ENCODE measurements at regions not wholly inside any gene's neighbourhood (a gene's known extent, or its start where the extent isn't known, plus 50 kb on each side); places are given as distances from the start of the nearest gene placed in this dataset.

DNA sequence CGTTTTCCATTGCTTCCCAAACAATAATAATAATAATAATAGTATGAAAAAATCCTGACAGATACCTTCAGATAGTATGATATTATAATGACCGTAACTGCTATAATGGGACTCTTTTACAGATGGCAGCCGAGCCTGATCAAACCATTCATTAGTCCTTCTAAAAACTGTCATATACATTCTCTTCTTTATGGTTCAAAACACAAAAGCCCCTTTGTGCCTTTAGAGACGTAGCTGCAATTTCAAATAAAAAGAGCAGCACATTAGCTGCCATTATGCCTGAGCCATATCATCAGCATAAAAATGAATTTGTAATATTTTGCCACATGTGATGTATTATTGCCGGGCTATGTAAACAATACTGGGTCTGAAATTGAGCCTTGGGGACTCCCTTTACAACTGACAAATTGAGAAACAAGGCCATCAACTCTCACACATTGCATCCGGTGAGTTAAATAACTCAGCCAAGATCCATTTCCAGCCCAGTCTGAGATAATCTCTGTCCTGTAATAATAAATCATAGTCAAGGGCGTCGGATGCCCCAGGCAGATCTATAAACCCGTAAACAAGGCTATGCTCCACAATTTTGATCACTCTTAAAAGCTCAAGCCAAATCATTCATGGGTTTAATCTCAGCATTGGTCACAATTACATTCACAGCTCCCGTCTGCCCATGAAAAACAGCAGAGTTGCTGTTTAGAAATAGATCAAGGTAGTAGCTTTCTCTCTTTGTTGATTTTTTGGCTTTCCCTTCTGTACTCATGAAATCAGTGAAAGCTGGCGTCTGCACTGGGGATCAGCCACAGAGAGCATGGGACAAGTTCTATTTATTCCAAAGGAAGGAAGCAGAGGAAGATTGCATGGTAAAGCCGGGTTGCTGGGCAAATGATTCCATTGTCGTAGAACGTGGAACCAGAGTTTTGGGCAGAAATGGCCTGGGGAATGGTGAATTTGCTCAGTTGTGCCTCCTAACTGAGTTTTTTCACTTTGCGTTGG is 150.1 kb upstream of the BMPER start:
- Histone ChIP-seq H3K27me3 (no peaks in the 10 kb centered on the region), H3K36me3 (no peaks in the 10 kb centered on the region), H3K4me3 (no peak overlapping the region), H3K4me1 (peaks cover 0 to 12% (median 9%) of the 10 kb centered on the region in 4 donors), H3K9me3 (no peaks in the 10 kb centered on the region), H3K27ac (peak overlapping the region in 1 of 4 donors; percentile 13)
- whole genome bisulfite sequencing, 2 donors = 65 to 71% methylated on average over 15 of the region's 15 CpGs
- no peak for ATAC-seq (ENCODE audit: low FRiP score in 2 of 2)
- TF ChIP-seq POLR2AphosphoS5 (IDR thresholded peaks at IDR 0.05) (no peak), EP300 (IDR thresholded peaks at IDR 0.05) (no peak), POLR2A (IDR thresholded peaks at IDR 0.05) (no peak)
- TF ChIP-seq, protein P1, sequence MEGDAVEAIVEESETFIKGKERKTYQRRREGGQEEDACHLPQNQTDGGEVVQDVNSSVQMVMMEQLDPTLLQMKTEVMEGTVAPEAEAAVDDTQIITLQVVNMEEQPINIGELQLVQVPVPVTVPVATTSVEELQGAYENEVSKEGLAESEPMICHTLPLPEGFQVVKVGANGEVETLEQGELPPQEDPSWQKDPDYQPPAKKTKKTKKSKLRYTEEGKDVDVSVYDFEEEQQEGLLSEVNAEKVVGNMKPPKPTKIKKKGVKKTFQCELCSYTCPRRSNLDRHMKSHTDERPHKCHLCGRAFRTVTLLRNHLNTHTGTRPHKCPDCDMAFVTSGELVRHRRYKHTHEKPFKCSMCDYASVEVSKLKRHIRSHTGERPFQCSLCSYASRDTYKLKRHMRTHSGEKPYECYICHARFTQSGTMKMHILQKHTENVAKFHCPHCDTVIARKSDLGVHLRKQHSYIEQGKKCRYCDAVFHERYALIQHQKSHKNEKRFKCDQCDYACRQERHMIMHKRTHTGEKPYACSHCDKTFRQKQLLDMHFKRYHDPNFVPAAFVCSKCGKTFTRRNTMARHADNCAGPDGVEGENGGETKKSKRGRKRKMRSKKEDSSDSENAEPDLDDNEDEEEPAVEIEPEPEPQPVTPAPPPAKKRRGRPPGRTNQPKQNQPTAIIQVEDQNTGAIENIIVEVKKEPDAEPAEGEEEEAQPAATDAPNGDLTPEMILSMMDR (IDR thresholded peaks at IDR 0.05) = no peak
- no peak for DNase-seq

DNA sequence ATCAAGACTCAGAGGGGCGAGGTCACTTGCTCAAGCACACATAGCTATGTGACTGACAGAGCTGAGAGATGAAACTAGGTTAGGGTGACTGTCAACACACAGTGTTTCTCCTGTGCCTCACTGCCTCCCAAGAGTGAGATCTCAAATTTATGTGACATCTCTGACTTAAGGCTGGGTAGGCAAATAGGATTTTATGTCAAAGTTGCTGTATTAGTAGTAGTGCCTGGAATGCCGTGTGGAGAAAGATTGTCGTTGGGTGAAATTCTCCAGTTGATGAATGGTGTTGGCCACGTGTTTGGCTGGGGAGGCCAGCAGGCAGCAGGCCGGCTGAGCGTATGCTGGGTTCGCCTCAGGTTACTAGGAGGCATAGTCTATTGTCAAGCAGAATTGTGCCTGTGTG is 148.3 kb upstream of the BMPER start:
- DNase-seq = peak in 1 of 2 donors; percentile 40
- H3K4me1 ChIP-seq = peaks cover 0 to 12% (median 9%) of the 10 kb centered on the region in 4 donors
- peak in 1 of 2 donors; percentile 19 for ATAC-seq (ENCODE audit: low FRiP score in 2 of 2)
- no peaks in the 10 kb centered on the region for H3K9me3 ChIP-seq
- TF ChIP-seq EP300 (IDR thresholded peaks at IDR 0.05) (no peak), POLR2AphosphoS5 (IDR thresholded peaks at IDR 0.05) (peak in 1 of 2 donors; percentile 6)
- no peak overlapping the region for H3K27ac ChIP-seq
- 86 to 89% methylated on average over 7 of the region's 7 CpGs for WGBS, 2 donors
- H3K27me3 ChIP-seq = no peaks in the 10 kb centered on the region
- H3K36me3 ChIP-seq = no peaks in the 10 kb centered on the region
- no peak overlapping the region for H3K4me3 ChIP-seq

DNA sequence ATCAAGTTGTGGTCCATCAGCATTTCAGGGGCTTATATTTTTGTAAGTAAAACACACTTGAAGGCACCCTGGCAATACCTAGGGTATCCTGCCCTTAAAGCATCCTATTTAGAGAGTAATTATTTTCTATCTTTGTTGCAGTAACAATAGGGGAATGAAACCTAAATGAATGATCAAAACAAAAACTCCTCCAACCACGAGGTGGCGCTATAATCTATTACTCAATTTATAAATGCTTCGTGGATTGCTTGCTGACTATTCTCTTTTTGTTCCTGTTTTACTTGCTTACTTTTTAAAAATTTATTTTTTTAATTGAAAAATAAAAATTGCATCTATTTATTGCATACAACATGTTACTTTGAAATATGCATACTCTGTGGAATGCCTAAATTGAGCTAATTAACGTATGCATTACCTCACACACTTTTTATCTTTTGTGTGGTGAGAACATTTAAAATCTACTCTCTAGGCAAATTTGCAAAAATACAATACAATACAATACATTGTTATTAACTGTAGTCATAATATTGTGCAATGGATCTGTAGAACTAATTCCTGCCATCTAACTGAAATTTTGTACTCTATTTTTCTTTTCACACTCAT is 147.7 kb upstream of the BMPER start:
- H3K9me3 ChIP-seq = no peaks in the 10 kb centered on the region
- H3K27me3 ChIP-seq = no peaks in the 10 kb centered on the region
- no peaks in the 10 kb centered on the region for H3K36me3 ChIP-seq
- no peak for TF ChIP-seq POLR2A (IDR thresholded peaks at IDR 0.05)
- TF ChIP-seq, protein P1 (IDR thresholded peaks at IDR 0.05) = peak; percentile 36 to 60 (median 46)
- TF ChIP-seq EP300 (IDR thresholded peaks at IDR 0.05) = no peak
- no peak for TF ChIP-seq POLR2AphosphoS5 (IDR thresholded peaks at IDR 0.05)
- ATAC-seq (ENCODE audit: low FRiP score in 2 of 2) (peak in 1 of 2 donors; percentile 57), DNase-seq (no peak)
- no peak overlapping the region for H3K4me3 ChIP-seq
- no peak overlapping the region for H3K27ac ChIP-seq
- WGBS, 2 donors = 24 to 32% methylated on average over 4 of the region's 4 CpGs
- H3K4me1 ChIP-seq = peaks cover 0 to 12% (median 9%) of the 10 kb centered on the region in 4 donors

DNA sequence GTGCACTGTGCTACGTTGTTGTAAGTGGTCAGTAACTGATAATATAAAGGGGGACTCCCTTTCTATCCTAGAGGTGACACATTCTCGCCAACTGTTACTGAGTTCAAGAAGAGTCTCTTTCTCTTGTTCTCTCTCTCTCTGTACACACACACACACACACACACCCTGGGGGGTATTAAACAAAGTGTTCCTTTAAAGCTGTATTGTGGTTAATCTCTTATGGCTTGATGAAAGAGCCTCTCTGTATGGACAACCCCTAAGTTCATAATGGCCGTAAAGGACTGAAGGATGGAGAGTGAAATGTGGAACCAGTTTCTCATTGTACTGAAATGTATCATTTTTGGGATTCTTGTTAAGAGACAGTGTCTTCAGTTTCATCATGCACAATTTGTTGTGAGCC is 145.2 kb upstream of the BMPER start:
- WGBS, 2 donors = 82 to 94% methylated on average over 3 of the region's 3 CpGs
- Histone ChIP-seq H3K36me3 (no peaks in the 10 kb centered on the region), H3K4me1 (peaks cover 2 to 12% (median 5%) of the 10 kb centered on the region in 4 donors), H3K27me3 (no peaks in the 10 kb centered on the region), H3K4me3 (no peak overlapping the region), H3K27ac (no peak overlapping the region), H3K9me3 (no peaks in the 10 kb centered on the region)
- no peak for ATAC-seq (ENCODE audit: low FRiP score in 2 of 2)
- TF ChIP-seq POLR2AphosphoS5 (IDR thresholded peaks at IDR 0.05) = no peak
- TF ChIP-seq POLR2A (IDR thresholded peaks at IDR 0.05) = no peak
- TF ChIP-seq, protein P1 (IDR thresholded peaks at IDR 0.05) = no peak
- TF ChIP-seq EP300 (IDR thresholded peaks at IDR 0.05) = no peak
- DNase-seq = no peak

DNA sequence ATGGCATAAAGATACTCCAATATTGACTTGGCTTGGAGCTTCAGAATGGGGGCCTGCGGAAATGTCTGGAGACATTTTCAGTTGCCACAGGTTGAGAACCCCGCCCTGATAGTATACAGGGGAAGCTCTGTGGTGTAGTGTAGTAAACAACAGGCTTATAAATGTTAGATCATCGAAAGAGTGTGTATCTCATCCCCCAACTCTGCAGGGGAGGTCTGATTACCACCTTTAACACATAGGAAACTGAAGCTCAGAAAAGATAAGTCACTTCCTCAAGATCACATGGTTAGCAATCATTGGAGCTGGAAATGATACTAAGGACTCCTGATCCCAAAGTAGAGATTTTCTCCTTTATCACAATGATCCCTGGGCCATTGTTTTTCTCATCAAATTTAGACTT is 144.5 kb upstream of the BMPER start:
- Histone ChIP-seq H3K36me3 (no peaks in the 10 kb centered on the region), H3K27ac (no peak overlapping the region), H3K4me3 (no peak overlapping the region), H3K27me3 (no peaks in the 10 kb centered on the region), H3K9me3 (no peaks in the 10 kb centered on the region), H3K4me1 (peaks cover 0 to 7% (median 3%) of the 10 kb centered on the region in 4 donors)
- DNase-seq (no peak), ATAC-seq (ENCODE audit: low FRiP score in 2 of 2) (no peak)
- TF ChIP-seq POLR2AphosphoS5 (IDR thresholded peaks at IDR 0.05) (no peak), EP300 (IDR thresholded peaks at IDR 0.05) (no peak), POLR2A (IDR thresholded peaks at IDR 0.05) (no peak)
- TF ChIP-seq, protein P1 (IDR thresholded peaks at IDR 0.05) = no peak
- 55 to 78% methylated on average over 3 of the region's 3 CpGs for WGBS, 2 donors

Data from upper lobe of left lung (tissue), 6 donors.